HUES48 (cell line): ENCODE measurements at regions not wholly inside any gene's neighbourhood (a gene's known extent, or its start where the extent isn't known, plus 50 kb on each side); places are given as distances from the start of the nearest gene placed in this dataset.

Experiments used
- H3K27ac ChIP-seq: one replicate; pipeline ENCODE4 v1.7.0; 2013; ENCODE audit warnings: low read depth, low read length, inconsistent platforms
- H3K27me3 ChIP-seq: 2 replicates; pipeline ENCODE4 v1.6.1; 2013; ENCODE audit warnings: mild to moderate bottlenecking, low read length; ENCODE audit not compliant: control insufficient read depth, insufficient read depth
- H3K36me3 ChIP-seq: 2 replicates; pipeline ENCODE4 v1.6.1; 2013; ENCODE audit warnings: low read length; ENCODE audit not compliant: control insufficient read depth, insufficient read depth
- H3K4me1 ChIP-seq: 2 replicates; pipeline ENCODE4 v1.6.1; 2013; ENCODE audit warnings: mild to moderate bottlenecking, low read length; ENCODE audit not compliant: control insufficient read depth, insufficient read depth
- H3K4me3 ChIP-seq: 2 replicates; pipeline ENCODE4 v1.5.1; 2013; ENCODE audit warnings: mild to moderate bottlenecking, low read depth, low read length
- H3K9ac ChIP-seq: 2 replicates; pipeline ENCODE4 v1.6.1; 2013; ENCODE audit warnings: mild to moderate bottlenecking, low read depth, low read length, moderate library complexity
- H3K9me3 ChIP-seq: 2 replicates; pipeline ENCODE4 v1.6.1; 2013; ENCODE audit warnings: low read length; ENCODE audit not compliant: control insufficient read depth, insufficient read depth

GRCh38 chr2:7951001-7951400 lies 730.9 kb upstream of the ID2 start:
- H3K27me3 ChIP-seq = no peaks in the 10 kb centered on the region

GRCh38 chr2:7951490-7951889 lies 730.4 kb upstream of the ID2 start:
- Histone ChIP-seq H3K4me1 (peaks cover 5% of the 10 kb centered on the region; the same call in 1 of the 2 replicates), H3K4me3 (no peak overlapping the region), H3K9me3 (no peaks in the 10 kb centered on the region), H3K27ac (no peak overlapping the region), H3K27me3 (no peaks in the 10 kb centered on the region), H3K36me3 (no peaks in the 10 kb centered on the region), H3K9ac (no peak overlapping the region)

More at GRCh38 chr2:7951001-7951400, 730.9 kb upstream of the ID2 start:
- Histone ChIP-seq H3K9me3 (no peaks in the 10 kb centered on the region), H3K27ac (no peak overlapping the region), H3K36me3 (no peaks in the 10 kb centered on the region), H3K4me3 (no peak overlapping the region), H3K4me1 (peaks cover 1% of the 10 kb centered on the region; the same call in 1 of the 2 replicates), H3K9ac (no peak overlapping the region)

- peaks cover 5% of the 10 kb centered on the region; the same call in 1 of the 2 replicates for H3K4me1 ChIP-seq
- no peaks in the 10 kb centered on the region for H3K36me3 ChIP-seq
- no peak overlapping the region for H3K4me3 ChIP-seq
- no peaks in the 10 kb centered on the region for H3K27me3 ChIP-seq
- H3K9ac ChIP-seq = no peak overlapping the region
- no peak overlapping the region for H3K27ac ChIP-seq
- no peaks in the 10 kb centered on the region for H3K9me3 ChIP-seq
Observed at GRCh38 chr2:7952046-7952745, 729.7 kb upstream of the ID2 start.

GRCh38 chr2:7953195-7953594 lies 728.7 kb upstream of the ID2 start:
- no peak overlapping the region for H3K4me3 ChIP-seq
- no peaks in the 10 kb centered on the region for H3K27me3 ChIP-seq
- no peaks in the 10 kb centered on the region for H3K36me3 ChIP-seq
- H3K4me1 ChIP-seq = peaks cover 5% of the 10 kb centered on the region; the same call in 1 of the 2 replicates
- H3K9ac ChIP-seq = no peak overlapping the region
- no peaks in the 10 kb centered on the region for H3K9me3 ChIP-seq
- H3K27ac ChIP-seq = no peak overlapping the region

- H3K4me1 ChIP-seq = peaks cover 5% of the 10 kb centered on the region; the same call in 1 of the 2 replicates
- H3K36me3 ChIP-seq = no peaks in the 10 kb centered on the region
- H3K9me3 ChIP-seq = no peaks in the 10 kb centered on the region
- H3K27me3 ChIP-seq = no peaks in the 10 kb centered on the region
- H3K4me3 ChIP-seq = no peak overlapping the region
- no peak overlapping the region for H3K27ac ChIP-seq
- no peak overlapping the region for H3K9ac ChIP-seq
Observed at GRCh38 chr2:7954234-7954633, 727.6 kb upstream of the ID2 start.

GRCh38 chr2:7956126-7956689 lies 725.6 kb upstream of the ID2 start:
- no peak overlapping the region for H3K9ac ChIP-seq
- peaks cover 5% of the 10 kb centered on the region; the same call in 1 of the 2 replicates for H3K4me1 ChIP-seq
- no peaks in the 10 kb centered on the region for H3K27me3 ChIP-seq
- no peaks in the 10 kb centered on the region for H3K9me3 ChIP-seq
- H3K27ac ChIP-seq = no peak overlapping the region
- no peak overlapping the region for H3K4me3 ChIP-seq
- no peaks in the 10 kb centered on the region for H3K36me3 ChIP-seq

- no peak overlapping the region for H3K4me3 ChIP-seq
- no peak overlapping the region for H3K9ac ChIP-seq
- H3K27ac ChIP-seq = no peak overlapping the region
- H3K4me1 ChIP-seq = peaks cover 8% of the 10 kb centered on the region; the same call in 1 of the 2 replicates
- H3K27me3 ChIP-seq = no peaks in the 10 kb centered on the region
- H3K36me3 ChIP-seq = no peaks in the 10 kb centered on the region
- no peaks in the 10 kb centered on the region for H3K9me3 ChIP-seq
Observed at GRCh38 chr2:7961550-7961949, 720.3 kb upstream of the ID2 start.

- H3K27me3 ChIP-seq = no peaks in the 10 kb centered on the region
- no peaks in the 10 kb centered on the region for H3K36me3 ChIP-seq
- no peak overlapping the region for H3K9ac ChIP-seq
- H3K4me3 ChIP-seq = no peak overlapping the region
- H3K27ac ChIP-seq = no peak overlapping the region
- H3K4me1 ChIP-seq = peaks cover 8% of the 10 kb centered on the region; the same call in 1 of the 2 replicates
- H3K9me3 ChIP-seq = no peaks in the 10 kb centered on the region
Observed at GRCh38 chr2:7962161-7962560, 719.7 kb upstream of the ID2 start.

GRCh38 chr2:7963787-7964186 lies 718.1 kb upstream of the ID2 start:
- no peak overlapping the region for H3K27ac ChIP-seq
- no peaks in the 10 kb centered on the region for H3K27me3 ChIP-seq
- H3K4me1 ChIP-seq = peaks cover 8% of the 10 kb centered on the region; the same call in 1 of the 2 replicates
- H3K36me3 ChIP-seq = no peaks in the 10 kb centered on the region
- no peak overlapping the region for H3K9ac ChIP-seq
- H3K4me3 ChIP-seq = no peak overlapping the region
- no peaks in the 10 kb centered on the region for H3K9me3 ChIP-seq

- Histone ChIP-seq H3K9ac (no peak overlapping the region), H3K27ac (no peak overlapping the region), H3K9me3 (no peaks in the 10 kb centered on the region), H3K36me3 (no peaks in the 10 kb centered on the region), H3K4me1 (peaks cover 8% of the 10 kb centered on the region; the same call in 1 of the 2 replicates), H3K27me3 (no peaks in the 10 kb centered on the region), H3K4me3 (no peak overlapping the region)
Observed at GRCh38 chr2:7966032-7966431, 715.8 kb upstream of the ID2 start.

GRCh38 chr2:7967707-7968405 lies 714.0 kb upstream of the ID2 start:
- Histone ChIP-seq H3K27ac (no peak overlapping the region), H3K36me3 (no peaks in the 10 kb centered on the region), H3K27me3 (no peaks in the 10 kb centered on the region), H3K4me1 (peaks cover 10% of the 10 kb centered on the region), H3K9me3 (no peaks in the 10 kb centered on the region), H3K9ac (no peak overlapping the region), H3K4me3 (no peak overlapping the region)
